GM23338 (cell line): ENCODE measurements at regions not wholly inside any gene's neighbourhood (a gene's known extent, or its start where the extent isn't known, plus 50 kb on each side); places are given as distances from the start of the nearest gene placed in this dataset.
A peak's percentile ranks its signal among the peaks of the same experiment; 100 is the strongest.

Experiments
- ATAC-seq: fragments of 200-7000 bp; cut with Tn5 transposase; 3 replicates; pipeline ENCODE4 v1.9.1; 2020
- DNase-seq: peaks from one replicate; pipeline ENCODE4 v3.0.0-alpha.2; 2015; ENCODE audit warnings: low spot score
- H2AFZ ChIP-seq: fragments of 200-600 bp; sonication (generic); 2 replicates; pipeline ENCODE4 v1.8.0; 2016; ENCODE audit warnings: antibody characterized with exemption, mild to moderate bottlenecking, moderate library complexity
- H3F3A ChIP-seq: fragments of 200-600 bp; sonication (generic); replicated peaks from 2 replicates; pipeline ENCODE4 v1.8.0; 2017; ENCODE audit warnings: antibody characterized with exemption, mixed run types, low read depth
- H3K27ac ChIP-seq: fragments of 200-600 bp; sonication (generic); 2 replicates; pipeline ENCODE4 v1.6.1; 2016; ENCODE audit warnings: low read depth
- H3K27me3 ChIP-seq: fragments of 200-600 bp; sonication (generic); 2 replicates; pipeline ENCODE4 v1.8.0; 2016; ENCODE audit warnings: mild to moderate bottlenecking, mixed run types, moderate library complexity; ENCODE audit not compliant: insufficient read depth
- H3K36me3 ChIP-seq: fragments of 200-600 bp; sonication (generic); 2 replicates; pipeline ENCODE4 v1.8.0; 2016; ENCODE audit warnings: mild to moderate bottlenecking; ENCODE audit not compliant: insufficient read depth
- H3K4me1 ChIP-seq: fragments of 200-600 bp; sonication (generic); 2 replicates; pipeline ENCODE4 v1.8.0; 2016; ENCODE audit warnings: mild to moderate bottlenecking, moderate library complexity; ENCODE audit not compliant: insufficient read depth
- H3K4me2 ChIP-seq: fragments of 200-600 bp; sonication (generic); 2 replicates; pipeline ENCODE4 v1.7.1; 2017; ENCODE audit warnings: mixed run types
- H3K4me3 ChIP-seq: fragments of 200-600 bp; sonication (generic); 2 replicates; pipeline ENCODE4 v1.6.1; 2016; ENCODE audit warnings: mixed run types
- H3K79me2 ChIP-seq: fragments of 200-600 bp; sonication (generic); replicated peaks from 2 replicates; pipeline ENCODE4 v1.8.0; 2017; ENCODE audit warnings: mild to moderate bottlenecking; ENCODE audit not compliant: insufficient read depth
- H3K9me2 ChIP-seq: fragments of 200-600 bp; sonication (generic); 2 replicates; pipeline ENCODE4 v1.8.0; 2017; ENCODE audit not compliant: insufficient read depth
- H4K20me1 ChIP-seq: fragments of 200-600 bp; sonication (generic); replicated peaks from 2 replicates; pipeline ENCODE4 v1.8.0; 2017; ENCODE audit warnings: mild to moderate bottlenecking; ENCODE audit not compliant: insufficient read depth
- H3K27ac Mint-ChIP-seq: 2 replicates; pipeline ENCODE4 v1.8.0; 2020; ENCODE audit warnings: inconsistent platforms, mild to moderate bottlenecking, moderate library complexity, mixed read lengths
- H3K27me3 Mint-ChIP-seq: 3 replicates; pipeline ENCODE4 v1.8.0; 2022; ENCODE audit warnings: low read depth, mild to moderate bottlenecking, moderate library complexity, mixed read lengths, inconsistent platforms; ENCODE audit not compliant: insufficient read depth, poor library complexity
- H3K36me3 Mint-ChIP-seq: 3 replicates; pipeline ENCODE4 v1.8.0; 2021; ENCODE audit warnings: low read depth, mild to moderate bottlenecking, inconsistent platforms, moderate library complexity, mixed read lengths
- H3K4me1 Mint-ChIP-seq: 3 replicates; pipeline ENCODE4 v1.8.0; 2020; ENCODE audit warnings: mild to moderate bottlenecking, inconsistent platforms, mixed read lengths
- H3K4me3 Mint-ChIP-seq: 3 replicates; pipeline ENCODE4 v1.8.0; 2021; ENCODE audit warnings: moderate library complexity, mild to moderate bottlenecking, inconsistent platforms, mixed read lengths
- H3K9me3 Mint-ChIP-seq: 3 replicates; pipeline ENCODE4 v1.8.0; 2020; ENCODE audit warnings: moderate library complexity, mild to moderate bottlenecking, inconsistent platforms, mixed read lengths
- CREB1 ChIP-seq: fragments of 250-450 bp; sonication (Bioruptor Pico); IDR thresholded peaks from 2 replicates; pipeline ENCODE4 v1.5.0; 2020; ENCODE audit warnings: low read depth, mild to moderate bottlenecking, moderate library complexity
- ETS1 ChIP-seq: IDR thresholded peaks from 2 replicates; pipeline ENCODE4 v1.6.1; 2016; ENCODE audit warnings: antibody characterized with exemption
- EZH2 ChIP-seq: fragments of 200-600 bp; sonication (generic); IDR thresholded peaks from one replicate; pipeline ENCODE4 v1.8.0; 2017; ENCODE audit warnings: antibody characterized with exemption, mild to moderate bottlenecking, low read depth; ENCODE audit not compliant: unreplicated experiment
- EZH2phosphoT487 ChIP-seq: fragments of 200-600 bp; sonication (generic); IDR thresholded peaks from one replicate; pipeline ENCODE4 v1.8.1; 2018; ENCODE audit warnings: antibody characterized with exemption; ENCODE audit not compliant: unreplicated experiment
- JUNB ChIP-seq: IDR thresholded peaks from one replicate; pipeline ENCODE4 v1.6.1; 2016; ENCODE audit warnings: antibody characterized with exemption; ENCODE audit not compliant: unreplicated experiment
- NANOG ChIP-seq: IDR thresholded peaks from 2 replicates; pipeline ENCODE4 v1.6.1; 2016; ENCODE audit warnings: antibody characterized with exemption, borderline replicate concordance
- POLR2AphosphoS5 ChIP-seq: IDR thresholded peaks from 2 replicates; pipeline ENCODE4 v1.6.1; 2016; ENCODE audit warnings: antibody characterized with exemption, low read depth
- REST ChIP-seq: IDR thresholded peaks from one replicate; pipeline ENCODE4 v1.6.1; 2018; ENCODE audit warnings: antibody characterized with exemption; ENCODE audit not compliant: unreplicated experiment
- STAT1 ChIP-seq: IDR thresholded peaks from one replicate; pipeline ENCODE4 v1.6.1; 2016; ENCODE audit warnings: antibody characterized with exemption; ENCODE audit not compliant: unreplicated experiment
- ZNF114 ChIP-seq: fragments of 250-450 bp; sonication (Bioruptor Pico); IDR thresholded peaks from 2 replicates; pipeline ENCODE4 v1.5.0; 2020; ENCODE audit warnings: mild to moderate bottlenecking, moderate library complexity
- ZNF331 ChIP-seq: fragments of 250-450 bp; sonication (Bioruptor Pico); IDR thresholded peaks from 2 replicates; pipeline ENCODE4 v1.5.0; 2020; ENCODE audit warnings: low read depth, mild to moderate bottlenecking, moderate library complexity
- ZNF462 ChIP-seq: fragments of 250-450 bp; sonication (Bioruptor Pico); IDR thresholded peaks from 2 replicates; pipeline ENCODE4 v1.5.0; 2020; ENCODE audit warnings: mild to moderate bottlenecking, moderate library complexity
- TF ChIP-seq, protein P1 (sequence below), 2 experiments: fragments of 200-600 bp in 1 of 2; sonication (generic) in 1 of 2; conservative IDR thresholded peaks; 2 replicates each; pipeline versions ENCODE4 v1.5.1 to v1.6.1; 2016 to 2017; ENCODE audit warnings: antibody characterized with exemption in 2 of 2, low read depth in 2 of 2, mild to moderate bottlenecking in 2 of 2, moderate library complexity in 1 of 2

DNA sequence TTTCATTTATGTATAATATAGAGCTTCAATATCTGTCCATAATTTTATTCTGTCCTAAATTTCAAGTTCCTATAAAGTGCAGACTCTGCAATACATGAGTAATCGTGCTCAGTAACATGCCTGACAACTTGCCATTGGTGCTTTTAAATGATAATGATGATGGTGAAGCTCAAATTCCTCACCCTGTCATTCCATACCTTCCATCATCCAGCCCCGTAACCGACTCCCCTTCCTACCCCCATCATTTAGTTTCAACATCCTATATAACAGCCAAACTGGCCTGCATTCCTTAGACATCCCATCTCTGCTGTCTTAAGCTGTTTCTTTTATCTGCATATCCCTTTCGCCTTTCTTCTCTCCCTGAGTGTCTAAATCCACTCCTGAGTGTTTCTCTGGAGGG is 67.2 kb upstream of the DLG1 start:
- Histone ChIP-seq H3K9me2 (no peaks in the 10 kb centered on the region), H4K20me1 (no peaks in the 10 kb centered on the region), H3K4me3 (no peak overlapping the region), H3K4me1 (peaks cover 22% of the 10 kb centered on the region), H3K4me2 (no peak overlapping the region), H3K79me2 (no peaks in the 10 kb centered on the region), H3K27me3 (no peaks in the 10 kb centered on the region), H3F3A (no peaks in the 10 kb centered on the region), H3K27ac (no peak overlapping the region), H2AFZ (no peak overlapping the region), H3K36me3 (no peaks in the 10 kb centered on the region; the same call in 1 of the 2 replicates)
- Mint-ChIP-seq H3K4me3 (no peak overlapping the region), H3K27me3 (peaks cover 6% of the 10 kb centered on the region), H3K4me1 (peaks cover 40% of the 10 kb centered on the region), H3K9me3 (peaks cover 9% of the 10 kb centered on the region), H3K36me3 (peaks cover 10% of the 10 kb centered on the region), H3K27ac (no peak overlapping the region)
- ATAC-seq (no peak), DNase-seq (peak; percentile 26)
- TF ChIP-seq NANOG (no peak), JUNB (no peak), EZH2 (no peak), ZNF331 (CRISPR knock-in tag) (no peak), CREB1 (CRISPR knock-in tag) (no peak), ZNF114 (CRISPR knock-in tag) (no peak), EZH2phosphoT487 (no peak), ZNF462 (CRISPR knock-in tag) (no peak), POLR2AphosphoS5 (no peak), REST (no peak), ETS1 (no peak), STAT1 (no peak)
- TF ChIP-seq, protein P1, sequence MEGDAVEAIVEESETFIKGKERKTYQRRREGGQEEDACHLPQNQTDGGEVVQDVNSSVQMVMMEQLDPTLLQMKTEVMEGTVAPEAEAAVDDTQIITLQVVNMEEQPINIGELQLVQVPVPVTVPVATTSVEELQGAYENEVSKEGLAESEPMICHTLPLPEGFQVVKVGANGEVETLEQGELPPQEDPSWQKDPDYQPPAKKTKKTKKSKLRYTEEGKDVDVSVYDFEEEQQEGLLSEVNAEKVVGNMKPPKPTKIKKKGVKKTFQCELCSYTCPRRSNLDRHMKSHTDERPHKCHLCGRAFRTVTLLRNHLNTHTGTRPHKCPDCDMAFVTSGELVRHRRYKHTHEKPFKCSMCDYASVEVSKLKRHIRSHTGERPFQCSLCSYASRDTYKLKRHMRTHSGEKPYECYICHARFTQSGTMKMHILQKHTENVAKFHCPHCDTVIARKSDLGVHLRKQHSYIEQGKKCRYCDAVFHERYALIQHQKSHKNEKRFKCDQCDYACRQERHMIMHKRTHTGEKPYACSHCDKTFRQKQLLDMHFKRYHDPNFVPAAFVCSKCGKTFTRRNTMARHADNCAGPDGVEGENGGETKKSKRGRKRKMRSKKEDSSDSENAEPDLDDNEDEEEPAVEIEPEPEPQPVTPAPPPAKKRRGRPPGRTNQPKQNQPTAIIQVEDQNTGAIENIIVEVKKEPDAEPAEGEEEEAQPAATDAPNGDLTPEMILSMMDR (conservative IDR thresholded peaks at IDR 0.05; ENCODE audit: low read depth in 2 of 2), result no peak
